KG1 (cell line): ENCODE measurements at regions not wholly inside any gene's neighbourhood (a gene's known extent, or its start where the extent isn't known, plus 50 kb on each side); places are given as distances from the start of the nearest gene placed in this dataset.
"Not testable (repeated sequence)": the region's sequence is repeated elsewhere in the genome, so short reads cannot be mapped to it uniquely, and the experiment has no call there.

Experiments
- DNase-seq: peaks from one replicate; lab custom pipeline; 2025; lab: John Stamatoyannopoulos, UW

DNA sequence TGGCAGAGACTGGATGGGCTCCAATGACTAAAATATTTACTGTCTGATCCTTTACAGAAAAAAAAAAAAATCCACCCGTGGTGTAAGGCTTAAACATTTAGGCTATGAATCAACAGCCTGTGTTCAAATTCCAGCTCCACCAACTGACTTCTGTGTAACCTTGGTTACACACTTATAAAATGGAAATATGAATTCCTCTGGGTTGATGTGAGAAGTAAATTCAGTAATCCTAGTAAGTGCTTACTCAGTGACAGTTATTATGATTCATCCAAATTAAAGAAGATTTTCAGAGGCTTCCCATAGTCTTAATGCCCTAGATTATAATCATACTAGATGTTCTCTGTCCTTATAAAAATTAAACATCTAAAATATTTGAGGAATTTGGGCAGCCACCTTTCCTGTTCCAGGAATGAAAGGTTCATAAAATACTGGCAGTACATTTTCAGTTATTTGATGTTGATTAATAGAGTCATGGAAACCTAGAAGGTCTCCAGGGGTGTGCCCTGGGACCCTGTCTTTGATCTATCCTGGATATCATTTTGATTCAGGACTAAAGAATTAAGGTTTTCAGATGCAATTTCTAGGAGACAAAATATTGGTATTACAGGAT, 180.3 kb upstream of the ZNF217 start:
- no peak for DNase-seq

- DNase-seq: not testable (repeated sequence)
These were observed 179.6 kb upstream of the ZNF217 start for GRCh38 chr20:53773066-53773791.

GRCh38 chr20:53769041-53769440, 175.4 kb upstream of the ZNF217 start:
- no peak for DNase-seq

- no peak for DNase-seq
These were observed 174.7 kb upstream of the ZNF217 start for GRCh38 chr20:53768329-53768728.

DNA sequence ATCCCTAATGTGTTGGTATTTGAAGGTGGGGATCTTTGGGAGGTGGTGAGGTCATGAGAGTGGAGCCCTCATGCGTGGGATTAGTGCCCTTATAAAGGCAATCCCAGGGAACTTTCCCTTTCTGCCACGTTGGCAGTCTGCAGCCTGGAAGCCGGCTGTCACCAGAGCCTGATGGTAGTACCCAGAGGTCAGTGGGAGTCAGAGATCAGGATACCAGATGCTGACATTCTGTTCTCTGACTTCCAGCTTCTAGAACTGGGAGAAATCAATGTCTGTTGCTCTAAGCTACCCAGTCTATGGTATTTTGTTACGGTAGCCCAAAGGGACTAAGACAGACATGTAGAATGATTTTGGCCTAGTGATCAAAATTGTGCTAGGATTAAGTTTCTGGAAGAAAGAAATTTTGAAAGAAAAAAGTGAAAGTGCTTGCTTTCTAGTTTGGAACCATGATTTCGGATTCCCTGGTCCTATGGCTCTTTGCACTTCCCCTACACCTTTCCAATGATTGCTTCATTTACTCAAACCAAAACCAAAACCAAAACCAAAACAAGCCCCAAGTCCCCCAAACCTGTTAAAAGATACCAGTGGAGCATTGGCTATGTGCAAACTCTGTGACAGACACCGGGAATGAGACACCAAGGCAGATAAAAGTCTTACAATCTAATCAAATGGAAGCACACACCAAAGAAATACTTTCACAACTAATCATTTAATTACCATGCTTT, 173.7 kb upstream of the ZNF217 start:
- no peak for DNase-seq

GRCh38 chr20:53764415-53764800, 170.8 kb upstream of the ZNF217 start:
- no peak for DNase-seq

DNA sequence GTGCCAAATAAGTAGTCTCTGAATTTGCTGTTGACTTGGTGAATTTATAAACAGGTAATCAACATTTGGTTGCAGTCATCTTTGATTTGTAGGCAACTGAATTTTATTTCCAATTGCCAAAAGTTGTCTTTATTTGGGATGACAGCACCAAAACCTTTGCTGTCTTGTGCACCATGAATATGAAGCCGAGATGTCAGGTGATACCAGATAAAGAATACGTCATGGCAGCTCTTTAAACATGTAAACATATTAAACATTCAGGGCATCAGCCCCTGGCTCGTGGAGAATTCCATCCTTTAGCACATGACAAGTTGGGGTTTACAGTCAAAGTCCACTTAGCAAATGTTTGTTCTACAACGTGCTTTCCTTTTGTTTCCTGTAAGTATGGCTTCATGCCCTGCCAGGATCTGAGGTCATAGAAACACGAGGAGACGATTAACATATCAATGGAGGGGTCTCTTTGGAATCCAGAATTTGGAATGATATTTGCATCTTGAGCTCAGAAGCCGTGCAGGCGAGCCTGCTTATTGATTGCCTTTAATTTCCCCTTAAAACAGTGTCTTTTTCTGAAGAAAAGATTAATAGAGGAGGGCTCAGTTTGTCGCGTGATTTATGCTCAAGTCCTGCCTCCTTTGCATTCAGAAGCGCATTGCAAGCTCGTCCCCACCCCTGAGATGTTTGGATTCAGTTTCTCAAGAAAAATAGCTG, 170.2 kb upstream of the ZNF217 start:
- no peak for DNase-seq

DNA sequence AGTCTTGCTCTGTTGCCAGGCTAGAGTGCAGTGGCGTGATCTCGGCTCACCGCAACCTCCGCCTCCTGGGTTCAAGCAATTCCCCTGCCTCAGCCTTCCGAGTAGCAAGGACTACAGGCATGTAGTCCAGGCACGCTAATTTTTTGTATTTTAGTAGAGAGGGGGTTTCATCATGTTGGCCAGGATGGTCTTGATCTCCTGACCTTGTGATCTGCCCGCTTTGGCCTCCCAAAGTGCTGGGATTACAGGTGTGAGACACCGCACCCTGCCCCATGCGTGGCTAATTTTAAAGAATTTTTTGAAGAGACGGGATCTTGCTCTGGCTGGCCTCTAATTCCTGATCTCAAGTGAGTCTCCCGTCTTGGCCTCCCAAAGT, 168.8 kb upstream of the ZNF217 start:
- DNase-seq: not testable (repeated sequence)

DNA sequence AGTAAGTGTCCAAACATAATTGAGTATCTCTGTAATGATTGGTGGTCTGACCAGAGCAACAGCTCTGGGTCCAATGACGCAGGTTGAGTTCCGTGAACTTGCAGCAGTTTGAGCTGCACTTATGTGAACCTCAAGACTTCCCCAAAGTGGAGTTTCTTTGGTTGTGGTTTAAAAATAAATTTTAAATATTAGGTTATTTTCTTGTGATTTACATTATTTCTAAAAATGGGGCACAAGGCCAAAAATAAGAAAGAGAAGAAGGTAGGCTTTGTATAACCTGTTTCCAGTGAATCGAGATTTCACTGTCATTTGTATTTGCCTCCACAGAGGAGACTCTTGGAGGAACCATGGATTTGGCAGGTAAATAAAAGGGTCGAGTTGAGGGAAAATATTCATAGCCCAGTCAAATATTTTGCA, 166.4 kb upstream of the ZNF217 start:
- DNase-seq: no peak

- no peak for DNase-seq
These were observed 163.9 kb upstream of the ZNF217 start for GRCh38 chr20:53757472-53757913.

GRCh38 chr20:53755733-53756531, 162.3 kb upstream of the ZNF217 start:
- no peak for DNase-seq

GRCh38 chr20:53753880-53754459, 160.3 kb upstream of the ZNF217 start:
- no peak for DNase-seq

DNA sequence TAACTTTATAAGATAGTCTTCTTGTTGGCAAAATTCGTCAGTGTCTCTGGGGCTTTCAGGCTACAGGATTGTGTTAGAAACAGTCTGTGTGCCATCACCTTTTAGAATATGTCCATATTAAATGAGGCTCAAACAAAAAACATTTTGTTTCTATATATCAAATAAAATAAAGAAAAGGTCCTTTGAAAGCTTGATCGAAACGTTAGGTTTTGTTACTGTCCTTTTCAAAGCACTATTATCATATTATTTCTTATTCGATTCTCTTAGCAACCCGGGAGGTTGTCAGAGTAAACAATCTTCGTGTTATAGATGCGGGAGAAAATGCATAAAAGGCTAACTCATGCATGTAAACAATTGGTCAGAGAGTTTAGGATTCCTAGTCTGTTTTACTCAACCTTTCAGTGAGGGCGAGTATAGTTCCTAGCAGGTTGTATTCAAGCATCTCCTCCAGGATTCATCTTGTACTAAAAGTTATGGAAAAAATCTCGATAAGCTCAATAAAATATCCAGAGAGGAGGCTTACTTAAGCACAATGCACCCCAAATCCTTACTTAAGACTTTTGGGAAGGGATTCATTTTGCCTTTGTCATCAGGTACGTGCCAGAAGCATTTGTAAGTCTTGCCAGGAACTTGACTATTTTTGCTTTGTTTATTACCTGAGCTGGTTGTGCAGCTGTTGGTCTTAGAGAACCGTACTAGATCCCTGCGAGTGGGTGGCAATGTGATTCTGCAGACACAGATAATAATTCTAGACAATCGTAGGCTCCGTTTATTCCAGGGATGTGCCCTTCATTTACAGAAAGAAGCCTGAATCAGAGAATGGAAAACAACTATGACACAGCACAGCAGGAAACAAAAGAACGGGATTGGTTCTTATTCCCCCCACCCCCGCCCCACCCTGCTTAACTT, 159.6 kb upstream of the ZNF217 start:
- DNase-seq: no peak

DNA sequence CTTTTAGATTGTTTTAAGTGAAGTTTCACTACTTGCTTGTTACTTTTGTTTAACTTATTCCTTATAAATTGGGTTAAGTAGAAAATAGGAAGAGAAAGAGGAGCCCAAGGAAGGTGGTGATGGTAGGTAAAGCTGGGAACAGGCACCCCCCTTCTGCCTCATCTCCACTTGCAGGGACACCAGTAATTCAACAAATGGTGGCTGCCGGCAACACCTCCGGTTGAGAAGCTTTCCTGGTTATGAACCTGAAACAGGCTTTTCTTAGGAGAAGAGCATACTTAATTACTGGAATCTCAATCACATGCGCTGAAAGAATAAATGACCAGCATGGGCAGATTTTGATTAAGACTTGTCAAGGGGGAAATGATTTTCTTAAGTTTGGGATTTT, 158.9 kb upstream of the ZNF217 start:
- DNase-seq: no peak

- no peak for DNase-seq
These were observed 158.1 kb upstream of the ZNF217 start for GRCh38 chr20:53751620-53752318.

DNA sequence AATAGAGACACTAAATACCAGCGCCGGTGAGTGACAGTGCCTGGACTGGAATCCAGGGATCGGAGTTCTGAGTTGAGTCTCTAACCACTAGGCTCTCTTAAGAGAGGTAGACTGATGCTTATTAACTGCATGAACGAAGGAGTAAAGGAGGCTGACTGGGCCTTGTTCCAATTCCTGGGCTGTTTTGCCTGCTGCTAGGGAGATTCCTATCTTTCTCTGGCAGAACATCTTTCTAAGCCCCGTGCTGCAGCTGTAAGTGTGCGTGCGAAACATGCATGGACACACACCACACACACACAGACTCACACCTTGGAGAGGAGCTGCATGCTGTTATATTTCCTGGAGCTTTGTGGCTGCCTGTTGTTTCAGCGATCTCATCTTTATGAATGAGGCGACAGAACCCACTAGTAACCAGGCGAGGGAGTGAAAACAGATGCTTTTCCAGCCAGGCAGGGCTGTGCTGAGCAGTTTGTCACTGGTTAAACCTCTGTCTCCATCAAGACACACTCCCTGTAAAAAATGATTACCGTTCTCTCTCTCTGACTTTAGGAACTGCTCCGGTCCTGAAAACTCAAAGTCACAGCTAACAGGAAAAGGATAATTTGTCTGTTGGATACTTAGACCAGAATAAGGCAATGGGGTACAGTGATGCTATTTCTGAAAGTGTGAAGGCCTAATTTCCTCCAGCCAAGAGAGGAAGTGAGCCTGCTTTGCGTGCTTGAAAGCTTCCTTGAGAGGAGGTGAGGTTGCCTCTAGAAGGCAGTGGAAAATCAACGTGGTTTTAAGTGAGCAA, 157.4 kb upstream of the ZNF217 start:
- peak; percentile 84 for DNase-seq

DNA sequence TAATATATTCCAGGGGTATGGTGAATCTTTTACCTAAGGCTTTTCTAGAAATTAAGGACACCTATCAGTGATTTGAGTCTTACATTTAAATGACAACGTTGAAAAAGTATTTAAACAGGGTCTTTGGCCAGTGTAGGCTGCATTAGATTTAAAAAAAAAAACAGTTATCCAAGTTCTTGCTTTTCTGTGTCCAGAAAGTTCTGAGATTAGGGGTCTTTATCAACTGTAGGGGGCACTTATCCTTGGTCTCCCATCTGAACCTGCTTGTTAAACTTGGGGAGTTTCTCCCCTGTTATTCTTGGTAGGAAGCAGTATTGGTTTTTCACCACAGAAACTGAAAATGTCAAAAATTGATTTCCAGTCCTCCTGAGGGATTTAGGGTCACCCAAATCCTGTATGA, 155.9 kb upstream of the ZNF217 start:
- no peak for DNase-seq

- no peak for DNase-seq
These were observed 155.3 kb upstream of the ZNF217 start for GRCh38 chr20:53748821-53749421.
